GM19099 (cell line): ENCODE measurements at regions not wholly inside any gene's neighbourhood (a gene's known extent, or its start where the extent isn't known, plus 50 kb on each side); places are given as distances from the start of the nearest gene placed in this dataset.

Experiments
- POLR2A ChIP-seq: IDR thresholded peaks from 3 replicates; pipeline ENCODE4 v1.6.1; 2011; ENCODE audit warnings: low read depth; ENCODE audit not compliant: insufficient read length; ENCODE audit errors: extremely low read depth

- no peak for TF ChIP-seq POLR2A
Measured at GRCh38 chr6:87789198-87789899, 87.3 kb upstream of the AKIRIN2 start.

GRCh38 chr6:87788141-87788540, 86.1 kb upstream of the AKIRIN2 start:
- no peak for TF ChIP-seq POLR2A

GRCh38 chr6:87785229-87785862, 83.3 kb upstream of the AKIRIN2 start:
- no peak for TF ChIP-seq POLR2A

GRCh38 chr6:87784690-87785089, 82.7 kb upstream of the AKIRIN2 start:
- TF ChIP-seq POLR2A: no peak

- TF ChIP-seq POLR2A: no peak
Measured at GRCh38 chr6:87784051-87784450, 82.0 kb upstream of the AKIRIN2 start.

- no peak for TF ChIP-seq POLR2A
Measured at GRCh38 chr6:87779542-87779941, 77.5 kb upstream of the AKIRIN2 start.

GRCh38 chr6:87772597-87773530, 70.8 kb upstream of the AKIRIN2 start:
- TF ChIP-seq POLR2A: no peak

- no peak for TF ChIP-seq POLR2A
Measured at GRCh38 chr6:87767478-87767877, 65.4 kb upstream of the AKIRIN2 start.

GRCh38 chr6:87766211-87766610, 64.2 kb upstream of the AKIRIN2 start:
- no peak for TF ChIP-seq POLR2A

- no peak for TF ChIP-seq POLR2A
Measured at GRCh38 chr6:87763901-87764300, 61.9 kb upstream of the AKIRIN2 start.

- no peak for TF ChIP-seq POLR2A
Measured at GRCh38 chr6:87763276-87763675, 61.2 kb upstream of the AKIRIN2 start.

GRCh38 chr6:87762116-87762515, 60.1 kb upstream of the AKIRIN2 start:
- TF ChIP-seq POLR2A: no peak

- TF ChIP-seq POLR2A: no peak
Measured at GRCh38 chr6:87757792-87758191, 55.8 kb upstream of the AKIRIN2 start.

- TF ChIP-seq POLR2A: no peak
Measured at GRCh38 chr6:87756858-87757257, 54.8 kb upstream of the AKIRIN2 start.

GRCh38 chr6:87755708-87756671, 54.0 kb upstream of the AKIRIN2 start:
- TF ChIP-seq POLR2A: no peak

- no peak for TF ChIP-seq POLR2A
Measured at GRCh38 chr6:87754828-87755227, 52.8 kb upstream of the AKIRIN2 start.
